ENCODE measurements at regions not wholly inside any gene's neighbourhood (a gene's known extent, or its start where the extent isn't known, plus 50 kb on each side); places are given as distances from the start of the nearest gene placed in this dataset.

DNA sequence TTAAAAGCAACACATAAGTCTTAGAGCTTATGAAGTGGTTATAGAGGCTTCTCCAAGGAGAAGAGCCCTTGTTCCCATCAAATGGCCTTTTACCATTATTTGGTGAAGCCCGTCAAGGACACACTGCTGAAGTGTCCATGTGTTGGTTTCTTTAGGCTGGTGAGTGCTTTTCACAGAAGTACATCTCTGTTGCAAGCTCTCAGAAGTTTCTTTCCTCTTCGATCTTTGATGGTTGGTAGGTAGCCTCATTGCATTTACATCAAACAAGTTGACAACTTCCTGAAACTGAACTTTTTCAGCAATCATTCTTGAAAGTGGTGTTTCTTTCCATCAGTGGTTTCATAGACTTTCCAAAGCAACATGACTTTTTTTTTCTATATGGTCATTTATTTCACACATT is 465.6 kb downstream of the HDGFL1 start:
- no peak for DNase-seq

DNA sequence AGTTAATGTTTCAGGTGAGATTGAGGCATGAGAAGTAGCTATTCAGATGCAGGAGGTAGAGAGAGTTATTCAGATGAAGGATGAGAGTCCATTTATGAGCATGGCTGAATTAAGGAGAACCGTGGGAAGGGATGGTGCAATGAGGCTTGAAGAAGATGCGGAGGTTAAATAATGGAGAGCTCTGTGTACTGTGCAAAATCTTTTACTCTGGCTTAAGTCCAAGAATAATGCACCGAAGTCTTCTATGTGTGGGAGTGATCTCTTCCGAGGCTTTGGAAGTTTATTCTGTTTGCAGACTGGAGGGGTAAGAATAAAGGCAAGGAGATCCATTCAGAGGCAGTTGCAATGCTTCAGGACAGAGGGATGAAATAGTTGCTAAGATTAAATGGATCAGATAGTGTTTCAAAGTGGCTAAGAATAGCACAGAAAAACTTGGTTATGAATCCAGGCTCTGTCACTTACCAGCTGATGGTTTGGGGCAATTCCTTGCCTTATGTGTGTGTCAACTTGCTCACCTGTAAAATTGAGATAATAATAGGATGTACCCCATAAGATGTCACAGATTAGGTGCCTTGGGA is 467.1 kb downstream of the HDGFL1 start:
- DNase-seq: no peak

- no peak for DNase-seq
These were observed 471.5 kb downstream of the HDGFL1 start for GRCh38 chr6:23040899-23041298.

DNA sequence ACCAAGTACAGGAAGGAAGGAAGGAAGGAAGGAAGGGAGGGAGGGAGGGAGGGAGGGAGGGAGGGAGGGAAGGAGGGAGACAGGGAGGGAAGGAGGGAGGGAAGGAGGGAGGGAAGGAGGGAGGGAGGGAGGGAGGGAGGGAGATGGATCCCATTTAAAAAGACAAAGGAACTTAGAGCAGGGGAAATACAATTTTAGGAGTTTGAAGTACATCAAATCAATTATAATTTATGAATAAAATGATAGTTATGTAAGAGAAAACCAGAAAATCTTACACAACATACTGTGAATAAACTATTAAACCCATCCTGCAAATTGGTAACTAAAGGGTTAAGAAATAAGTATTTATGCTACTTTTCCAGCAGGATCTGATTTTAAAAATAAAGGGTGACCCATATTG is 475.9 kb downstream of the HDGFL1 start:
- no peak for DNase-seq

GRCh38 chr6:23055523-23055922 is 486.2 kb downstream of the HDGFL1 start:
- DNase-seq: no peak

DNA sequence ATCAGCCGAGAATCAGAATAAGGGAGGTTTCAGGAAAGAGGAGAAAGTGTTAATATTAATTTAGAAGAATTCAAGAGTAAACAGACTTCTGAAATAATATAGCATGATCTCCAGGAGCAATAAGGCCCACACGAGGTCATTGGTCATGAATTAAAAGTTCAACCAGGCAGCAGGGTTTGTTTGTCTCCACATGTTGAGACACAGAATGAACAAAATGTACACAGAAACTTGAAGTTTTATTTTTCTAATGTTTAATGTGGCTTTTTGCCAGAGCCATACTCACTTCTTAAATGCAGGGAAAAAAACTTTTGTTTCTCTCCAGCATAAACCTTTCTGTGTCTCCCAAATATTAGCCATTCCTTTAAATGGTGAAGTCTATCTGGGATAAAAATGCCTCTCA is 504.5 kb downstream of the HDGFL1 start:
- no peak for DNase-seq

DNA sequence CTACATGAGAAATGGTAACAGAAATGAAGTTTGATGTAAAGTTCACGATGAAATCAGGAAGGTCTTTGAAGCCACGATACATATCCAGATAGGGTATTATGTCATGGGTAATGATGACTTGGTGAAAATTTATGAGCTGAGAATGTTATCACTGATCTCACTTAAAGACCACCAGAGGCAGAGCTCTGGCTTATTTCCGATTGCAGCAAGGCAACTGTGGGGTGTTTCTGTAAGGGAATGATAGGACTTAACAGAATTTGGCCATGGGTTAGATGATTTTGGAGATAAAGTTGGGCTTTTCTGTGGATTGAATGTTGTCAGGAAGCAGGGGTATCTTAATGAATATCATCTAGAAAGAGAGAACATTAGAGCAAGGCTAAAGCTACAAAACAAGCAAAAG is 508.4 kb downstream of the HDGFL1 start:
- DNase-seq: no peak

- no peak for DNase-seq
These were observed 512.3 kb downstream of the HDGFL1 start for GRCh38 chr6:23081701-23082100.

GRCh38 chr6:23086100-23086499 is 516.7 kb downstream of the HDGFL1 start:
- DNase-seq: no peak

- DNase-seq: no peak
These were observed 518.1 kb downstream of the HDGFL1 start for GRCh38 chr6:23087471-23087870.

- DNase-seq: no peak
These were observed 519.4 kb downstream of the HDGFL1 start for GRCh38 chr6:23088761-23089160.

DNA sequence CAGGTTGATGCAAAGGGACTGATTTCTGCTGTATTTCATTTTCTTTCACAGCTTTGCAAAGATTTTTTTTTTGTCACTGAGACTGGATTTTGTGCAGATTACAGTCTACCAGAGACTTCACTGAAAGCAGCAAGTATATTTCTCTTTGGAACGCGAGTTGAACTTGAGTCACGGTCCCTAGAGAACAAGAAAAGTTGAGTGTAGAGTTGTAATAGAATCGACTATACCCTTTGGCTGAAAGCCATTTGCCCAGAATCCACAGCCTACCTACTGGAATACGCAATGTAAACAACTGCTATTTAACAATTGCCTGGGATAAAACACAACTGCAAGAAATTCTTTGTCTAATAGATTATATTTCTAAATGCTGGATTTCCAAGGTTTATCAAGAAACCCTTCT is 520.6 kb downstream of the HDGFL1 start:
- no peak for DNase-seq

DNA sequence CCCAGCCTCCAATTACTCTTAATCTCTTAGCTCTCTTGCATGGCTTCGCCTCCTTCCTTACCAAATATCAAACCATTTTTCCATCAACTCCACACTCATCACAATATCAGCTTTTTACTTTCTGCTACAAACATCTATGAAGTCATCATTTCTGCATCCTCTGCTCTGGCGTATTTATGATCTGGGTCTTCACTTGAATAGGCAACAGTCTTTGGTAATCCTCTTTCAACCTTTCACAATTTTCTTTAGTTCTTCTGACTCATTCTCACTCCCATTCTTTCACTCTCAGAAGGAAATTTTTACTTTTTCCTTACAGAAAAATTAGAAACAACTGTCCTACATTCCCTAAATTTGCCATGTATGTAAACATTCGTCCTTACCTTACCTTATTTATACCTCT is 522.4 kb downstream of the HDGFL1 start:
- DNase-seq: peak; percentile 76

GRCh38 chr6:23096876-23097275 is 527.5 kb downstream of the HDGFL1 start:
- no peak for DNase-seq

GRCh38 chr6:23097566-23097965 is 528.2 kb downstream of the HDGFL1 start:
- DNase-seq: peak; percentile 2

DNA sequence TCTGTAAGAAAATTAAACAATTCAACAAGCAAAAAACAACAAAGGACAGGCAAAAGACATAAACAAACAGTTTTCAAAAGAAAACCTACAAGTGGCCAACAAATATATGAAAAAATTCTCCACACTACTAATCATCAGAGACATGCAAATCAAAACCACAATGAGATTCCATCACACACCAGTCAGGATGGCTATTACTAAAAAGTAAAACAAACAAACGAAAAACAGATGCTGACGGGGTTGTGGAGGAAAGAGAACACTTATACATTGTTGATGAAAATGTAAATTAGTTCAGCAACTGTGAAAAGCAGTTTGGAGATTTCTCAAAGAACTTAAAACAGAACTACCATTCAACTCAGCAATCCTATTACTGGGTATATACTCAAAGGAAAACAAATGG is 537.6 kb downstream of the HDGFL1 start:
- DNase-seq: peak; percentile 90

DNA sequence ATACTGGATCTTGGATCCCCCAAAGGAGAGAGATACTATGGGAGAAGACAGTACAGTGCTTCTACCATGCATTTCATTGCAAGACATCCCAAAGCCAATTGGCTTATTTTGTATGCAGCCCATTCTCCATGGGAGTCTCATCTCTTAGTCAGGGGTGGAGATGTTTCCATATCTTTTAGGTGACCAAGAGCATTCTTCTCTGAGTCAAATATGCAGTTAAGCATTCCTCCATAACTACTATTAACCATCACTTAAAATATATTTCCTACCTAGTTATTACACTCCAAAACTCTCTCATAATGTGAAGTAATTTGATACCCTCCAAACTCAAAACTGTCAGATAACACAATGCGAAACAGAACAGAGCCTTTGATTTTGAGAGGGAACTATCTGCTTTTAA is 542.6 kb downstream of the HDGFL1 start:
- peak; percentile 81 for DNase-seq

DNA sequence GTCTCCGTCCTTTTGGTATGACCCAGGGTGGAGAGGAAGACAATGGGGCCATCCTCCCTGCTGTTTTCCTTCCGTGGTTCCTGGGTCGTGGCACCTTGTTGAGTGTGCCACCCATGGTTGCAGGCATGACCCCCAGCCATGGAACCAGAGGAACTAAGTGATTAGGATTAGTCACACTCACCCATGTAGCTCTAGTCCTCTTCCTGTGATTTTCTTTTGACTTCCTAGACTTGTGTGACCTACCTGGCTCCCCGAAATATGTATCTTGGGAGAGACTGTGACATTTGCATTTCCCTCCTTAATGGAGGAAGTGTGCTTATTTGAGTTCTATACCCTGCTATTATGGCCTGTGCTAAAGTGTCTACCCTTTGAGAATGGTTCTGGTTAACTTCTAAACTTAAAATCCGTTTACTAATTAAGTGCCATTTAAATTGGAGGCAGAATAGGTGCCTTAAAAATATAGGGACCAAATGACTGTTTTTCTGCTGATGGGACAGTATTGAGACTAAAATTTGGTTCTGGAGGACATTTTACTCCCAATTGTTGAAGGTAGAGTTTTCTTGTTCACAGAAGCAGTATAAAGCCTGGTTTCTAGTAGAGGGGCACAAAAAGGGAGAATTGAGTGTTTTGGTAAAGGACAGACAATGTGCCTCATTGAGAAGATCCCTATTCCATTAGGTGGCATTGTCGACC is 545.6 kb downstream of the HDGFL1 start:
- no peak for DNase-seq

- DNase-seq: no peak
These were observed 568.2 kb downstream of the HDGFL1 start for GRCh38 chr6:23137611-23138010.

DNA sequence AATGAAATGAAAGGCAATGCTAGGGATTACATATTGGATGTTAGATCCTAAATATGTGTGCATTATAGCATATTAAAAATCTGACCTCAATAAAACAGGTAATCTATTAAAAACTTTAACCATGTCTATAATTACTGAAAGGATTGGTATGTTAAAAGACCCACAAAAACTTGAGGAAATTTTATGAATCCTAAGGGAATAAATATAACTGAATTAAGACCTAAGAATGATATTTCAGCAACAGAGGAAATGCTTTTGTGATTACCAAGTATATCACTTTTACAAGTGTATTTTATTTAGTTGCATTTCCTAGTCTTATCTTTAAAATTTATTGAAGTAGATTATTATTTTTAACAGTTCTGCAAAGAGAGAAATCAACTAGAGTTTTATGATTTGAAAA is 571.5 kb downstream of the HDGFL1 start:
- DNase-seq: peak; percentile 33

GRCh38 chr6:23145781-23146180 is 576.4 kb downstream of the HDGFL1 start:
- DNase-seq: peak; percentile 68

GRCh38 chr6:23154159-23154558 is 584.8 kb downstream of the HDGFL1 start:
- DNase-seq: no peak

DNA sequence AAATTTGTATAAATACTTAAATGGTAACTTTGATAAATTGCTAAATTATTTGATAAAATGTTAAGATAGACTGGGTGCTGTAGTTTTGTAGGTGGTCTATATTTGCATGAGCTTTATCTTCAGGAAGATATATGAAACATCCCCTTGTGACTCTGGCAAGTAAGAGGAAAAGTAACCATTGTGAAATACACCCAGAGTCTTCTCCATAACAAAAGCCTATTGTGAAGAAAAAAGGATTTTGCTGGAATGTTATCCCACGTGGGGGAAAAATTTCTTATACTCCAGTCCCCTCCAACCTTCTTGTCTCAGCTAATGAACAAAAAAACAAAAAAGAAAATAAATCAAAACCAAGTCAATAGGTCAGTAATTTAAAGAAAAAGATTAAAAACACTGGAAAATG is 600.7 kb downstream of the HDGFL1 start:
- DNase-seq: no peak

DNA sequence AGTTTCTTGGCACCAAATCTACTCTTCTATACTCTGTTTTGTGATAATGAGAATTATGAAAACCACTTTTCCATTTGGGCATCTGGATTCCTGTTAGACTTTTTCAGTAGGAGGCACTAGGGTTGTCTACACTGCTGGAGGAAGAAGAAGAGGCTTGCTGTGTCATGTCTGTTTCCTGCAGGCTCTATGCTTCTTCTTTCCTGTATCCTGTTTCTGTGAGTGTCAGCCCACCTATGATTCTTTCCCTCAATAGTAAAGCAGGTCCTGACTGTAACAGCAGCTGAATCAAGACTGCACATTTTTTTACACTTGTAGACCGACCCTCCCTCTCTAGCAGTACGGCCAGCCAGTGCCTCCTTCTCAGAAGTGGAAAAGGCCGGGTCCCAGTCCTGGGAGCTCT is 603.9 kb downstream of the HDGFL1 start:
- DNase-seq: peak; percentile 19
